ENCODE measurements at regions not wholly inside any gene's neighbourhood (a gene's known extent, or its start where the extent isn't known, plus 50 kb on each side); places are given as distances from the start of the nearest gene placed in this dataset.
A peak's percentile ranks its signal among the peaks of the same experiment; 100 is the strongest.

GRCh38 chr1:229122606-229123005 lies 148.3 kb upstream of the RAB4A start:
- TF ChIP-seq POLR2AphosphoS5 (IDR thresholded peaks at IDR 0.05) (no peak), CTCF (IDR thresholded peaks at IDR 0.05) (no peak)
- Histone ChIP-seq H3K4me3 (no peak overlapping the region), H3K27me3 (no peaks in the 10 kb centered on the region), H3K27ac (no peak overlapping the region), H3K36me3 (no peaks in the 10 kb centered on the region), H3K9me3 (no peaks in the 10 kb centered on the region), H3K4me1 (peaks cover 5 to 11% (median 6%) of the 10 kb centered on the region in 4 donors)
- DNase-seq (no peak), ATAC-seq (ENCODE audit: low FRiP score in 2 of 2) (no peak)
- WGBS, 2 donors = 83 to 86% methylated on average over 6 of the region's 6 CpGs

- no peak for ATAC-seq (ENCODE audit: low FRiP score in 2 of 2)
- Histone ChIP-seq H3K9me3 (no peaks in the 10 kb centered on the region), H3K36me3 (no peaks in the 10 kb centered on the region), H3K27me3 (no peaks in the 10 kb centered on the region), H3K27ac (no peak overlapping the region), H3K4me1 (peaks cover 0 to 4% (median 1%) of the 10 kb centered on the region in 4 donors), H3K4me3 (no peak overlapping the region)
- TF ChIP-seq EP300 (IDR thresholded peaks at IDR 0.05) = no peak
- no peak for TF ChIP-seq POLR2AphosphoS5 (IDR thresholded peaks at IDR 0.05)
- TF ChIP-seq POLR2A (IDR thresholded peaks at IDR 0.05) = no peak
- no peak for TF ChIP-seq CTCF (IDR thresholded peaks at IDR 0.05)
- no peak for DNase-seq
- WGBS, 2 donors = 52 to 54% methylated on average over 1 of the region's 1 CpG
Observed at GRCh38 chr1:229124116-229124515, 146.8 kb upstream of the RAB4A start.

DNA sequence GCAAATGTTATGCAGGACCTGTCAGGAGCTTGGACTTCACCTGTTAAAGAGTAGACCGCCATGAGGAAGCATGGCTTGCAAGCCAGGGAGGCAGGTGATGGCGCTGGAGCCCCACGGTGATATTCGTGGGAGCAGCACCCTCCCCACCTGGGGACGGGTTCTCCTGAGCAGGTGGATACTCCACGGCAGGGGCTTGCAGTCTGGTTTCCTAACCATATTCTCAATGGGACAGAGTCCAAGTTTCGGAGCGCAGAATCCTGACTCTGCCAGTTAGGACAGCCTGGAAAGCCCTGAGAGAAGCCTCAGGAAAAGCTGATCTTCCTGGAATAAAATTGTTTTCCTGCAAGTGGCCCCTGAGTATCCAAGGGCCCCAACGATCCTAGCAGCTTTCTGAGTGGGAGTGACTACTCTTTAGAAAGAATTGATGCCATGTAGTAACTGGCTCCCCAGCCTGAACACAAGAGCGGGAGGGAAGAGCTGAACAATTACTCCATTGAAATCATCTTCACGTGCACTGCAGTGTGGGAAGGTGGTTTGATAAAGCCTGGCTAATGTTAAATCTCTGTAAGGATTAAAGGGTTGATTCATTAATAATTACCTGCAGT lies 146.3 kb upstream of the RAB4A start:
- 64 to 80% methylated on average over 6 to 11 of the region's 11 CpGs for WGBS, 2 donors
- ATAC-seq (ENCODE audit: low FRiP score in 2 of 2) = no peak
- Histone ChIP-seq H3K27me3 (no peaks in the 10 kb centered on the region), H3K9me3 (no peaks in the 10 kb centered on the region), H3K4me3 (no peak overlapping the region), H3K4me1 (peaks cover 1 to 7% (median 3%) of the 10 kb centered on the region in 4 donors), H3K27ac (no peak overlapping the region), H3K36me3 (no peaks in the 10 kb centered on the region)
- no peak for DNase-seq
- TF ChIP-seq POLR2A (IDR thresholded peaks at IDR 0.05) = no peak
- TF ChIP-seq EP300 (IDR thresholded peaks at IDR 0.05) = no peak
- TF ChIP-seq POLR2AphosphoS5 (IDR thresholded peaks at IDR 0.05) = no peak
- TF ChIP-seq CTCF (IDR thresholded peaks at IDR 0.05) = no peak

DNA sequence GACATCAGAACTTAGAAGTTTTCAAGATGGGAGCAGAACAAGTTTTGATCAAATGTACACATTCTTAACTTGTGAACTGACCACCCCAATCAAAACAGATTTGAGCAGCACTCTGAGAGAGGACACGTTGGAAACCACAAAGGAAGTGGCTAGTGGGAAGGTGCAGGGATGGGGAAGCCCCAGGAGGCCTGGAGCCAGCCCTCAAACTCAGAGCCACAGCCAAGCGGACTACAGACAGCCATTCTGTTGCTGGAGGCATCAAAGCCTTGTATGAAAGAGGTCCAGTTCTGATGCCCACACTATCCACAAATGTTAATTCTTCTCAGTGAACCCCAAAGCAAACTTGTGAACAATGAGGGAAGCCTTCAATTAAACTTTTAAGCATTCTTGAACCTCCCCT lies 143.6 kb upstream of the RAB4A start:
- Histone ChIP-seq H3K4me1 (peaks cover 2 to 14% (median 8%) of the 10 kb centered on the region in 4 donors), H3K4me3 (no peak overlapping the region), H3K9me3 (no peaks in the 10 kb centered on the region), H3K27ac (no peak overlapping the region), H3K36me3 (no peaks in the 10 kb centered on the region), H3K27me3 (no peaks in the 10 kb centered on the region)
- TF ChIP-seq POLR2AphosphoS5 (IDR thresholded peaks at IDR 0.05) (no peak), EP300 (IDR thresholded peaks at IDR 0.05) (no peak), POLR2A (IDR thresholded peaks at IDR 0.05) (no peak), CTCF (IDR thresholded peaks at IDR 0.05) (no peak)
- peak in 1 of 2 donors; percentile 23 for ATAC-seq (ENCODE audit: low FRiP score in 2 of 2)
- 38 to 45% methylated on average over 2 of the region's 2 CpGs for WGBS, 2 donors
- DNase-seq = peak in 1 of 2 donors; percentile 57

- 82 to 88% methylated on average over 6 to 7 of the region's 7 CpGs for WGBS, 2 donors
- Histone ChIP-seq H3K4me1 (peaks cover 2 to 14% (median 8%) of the 10 kb centered on the region in 4 donors), H3K4me3 (no peak overlapping the region), H3K27me3 (no peaks in the 10 kb centered on the region), H3K9me3 (no peaks in the 10 kb centered on the region), H3K36me3 (no peaks in the 10 kb centered on the region), H3K27ac (no peak overlapping the region)
- no peak for ATAC-seq (ENCODE audit: low FRiP score in 2 of 2)
- no peak for DNase-seq
- TF ChIP-seq POLR2AphosphoS5 (IDR thresholded peaks at IDR 0.05) (no peak), CTCF (IDR thresholded peaks at IDR 0.05) (no peak), POLR2A (IDR thresholded peaks at IDR 0.05) (no peak), EP300 (IDR thresholded peaks at IDR 0.05) (no peak)
Observed at GRCh38 chr1:229128066-229128608, 142.8 kb upstream of the RAB4A start.

All from upper lobe of left lung (tissue), 6 donors.